GM18502 (cell line): ENCODE measurements at regions not wholly inside any gene's neighbourhood (a gene's known extent, or its start where the extent isn't known, plus 50 kb on each side); places are given as distances from the start of the nearest gene placed in this dataset.
A peak's percentile ranks its signal among the peaks of the same experiment; 100 is the strongest.

ENCODE experiments used
- ATAC-seq: cut with Tn5 transposase; IDR thresholded peaks from one replicate; pipeline ENCODE4 v1.9.1; 2021; ENCODE audit warnings: mild to moderate bottlenecking; ENCODE audit not compliant: unreplicated experiment, poor library complexity

GRCh38 chr5:2039180-2039531 is 156.4 kb upstream of the IRX4 start:
- no peak for ATAC-seq

GRCh38 chr5:2038321-2039179 is 155.8 kb upstream of the IRX4 start:
- ATAC-seq: peak; percentile 96

GRCh38 chr5:2036885-2037284 is 154.2 kb upstream of the IRX4 start:
- ATAC-seq: no peak

GRCh38 chr5:2032432-2032831 is 149.7 kb upstream of the IRX4 start:
- ATAC-seq: no peak

- ATAC-seq: no peak
Observed at GRCh38 chr5:2031581-2031980, 148.9 kb upstream of the IRX4 start.

GRCh38 chr5:2030131-2030530 is 147.4 kb upstream of the IRX4 start:
- no peak for ATAC-seq

GRCh38 chr5:2029206-2029605 is 146.5 kb upstream of the IRX4 start:
- ATAC-seq: no peak

GRCh38 chr5:2027790-2028189 is 145.1 kb upstream of the IRX4 start:
- no peak for ATAC-seq

GRCh38 chr5:2024986-2025721 is 142.4 kb upstream of the IRX4 start:
- no peak for ATAC-seq

- ATAC-seq: no peak
Observed at GRCh38 chr5:2023196-2023595, 140.5 kb upstream of the IRX4 start.

GRCh38 chr5:2022436-2022835 is 139.7 kb upstream of the IRX4 start:
- ATAC-seq: no peak

GRCh38 chr5:2021484-2022176 is 138.9 kb upstream of the IRX4 start:
- ATAC-seq: no peak

- ATAC-seq: no peak
Observed at GRCh38 chr5:2020730-2021129, 138.0 kb upstream of the IRX4 start.

GRCh38 chr5:2019716-2020115 is 137.0 kb upstream of the IRX4 start:
- ATAC-seq: no peak

GRCh38 chr5:2018390-2018724 is 135.6 kb upstream of the IRX4 start:
- ATAC-seq: no peak

- peak; percentile 47 for ATAC-seq
Observed at GRCh38 chr5:2017540-2018389, 135.0 kb upstream of the IRX4 start.

- ATAC-seq: no peak
Observed at GRCh38 chr5:2015961-2016360, 133.2 kb upstream of the IRX4 start.

- no peak for ATAC-seq
Observed at GRCh38 chr5:2015124-2015848, 132.6 kb upstream of the IRX4 start.

GRCh38 chr5:2014058-2014610 is 131.4 kb upstream of the IRX4 start:
- ATAC-seq: no peak
